ENCODE measurements at regions not wholly inside any gene's neighbourhood (a gene's known extent, or its start where the extent isn't known, plus 50 kb on each side); places are given as distances from the start of the nearest gene placed in this dataset.

GRCh38 chr9:27679338-27679737 lies 106.1 kb upstream of the C9orf72 start:
- H3K4me1 ChIP-seq (ENCODE audit: control insufficient read depth, insufficient read depth, low read length): no peaks in the 10 kb centered on the region
- SMC1A ChIA-PET (ENCODE audit: uncharacterized antibody, unreplicated experiment): interaction anchor here (1.2 to 1.3 kb wide), 2 partner anchors 10 to 12 kb away, joined by 3 to 4 read pairs; no protein-coding TSS in a partner anchor
- RAD21 ChIA-PET (ENCODE audit: unreplicated experiment): no interaction called here
- no peak overlapping the region for H3K4me3 ChIP-seq
- no peak overlapping the region for H3K9ac ChIP-seq (ENCODE audit: control insufficient read depth, insufficient read depth, low read length)
- no peak overlapping the region for H3K27ac ChIP-seq (ENCODE audit: control insufficient read depth, insufficient read depth)
- H2AFZ ChIP-seq (ENCODE audit: control insufficient read depth, low read depth, low read length): no peak overlapping the region
- DNase-seq (ENCODE audit: low read depth, low spot score) (no peak), FAIRE-seq (no peak), ATAC-seq (no peak)
- H4K20me1 ChIP-seq (ENCODE audit: control insufficient read depth, insufficient read depth): no peaks in the 10 kb centered on the region
- no peaks in the 10 kb centered on the region for H3K36me3 ChIP-seq (ENCODE audit: control insufficient read depth in 2 of 2, insufficient read depth in 2 of 2, low read length in 1 of 2)
- BruUV-seq (replicated peaks): no TSS peak
- no peaks in the 10 kb centered on the region for H3K79me2 ChIP-seq (ENCODE audit: control insufficient read depth, insufficient read depth, low read length)
- H3K4me2 ChIP-seq (ENCODE audit: control insufficient read depth, insufficient read depth): no peak overlapping the region
- 0% methylated on average over 2 of the region's 2 CpGs for WGBS (ENCODE audit: insufficient coverage, insufficient replicate concordance, low lambda C conversion rate, missing lambda C conversion rate)
- POLR2A ChIA-PET: interaction anchor here (0.6 to 0.7 kb wide), 5 partner anchors 20 to 1929 kb away, joined by 3 to 6 read pairs (median 4); no protein-coding TSS in a partner anchor
- TF ChIP-seq ZBTB11 (CRISPR knock-in tag; IDR thresholded peaks at IDR 0.05): no peak
- TF ChIP-seq STAT3 (IDR thresholded peaks at IDR 0.05; ENCODE audit: low read depth, low read length): no peak
- TF ChIP-seq TCF7 (IDR thresholded peaks at IDR 0.05; ENCODE audit: borderline replicate concordance): no peak
- no peak for TF ChIP-seq ETV6 (conservative IDR thresholded peaks at IDR 0.05 in 1 of 2, IDR thresholded peaks at IDR 0.05 in 1 of 2; ENCODE audit: borderline replicate concordance in 1 of 2, low read depth in 1 of 2)
- no peak for TF ChIP-seq IKZF1 (conservative IDR thresholded peaks at IDR 0.05)
- no peak for TF ChIP-seq SMAD5 (IDR thresholded peaks at IDR 0.05; ENCODE audit: low read depth)
- no peak for TF ChIP-seq POLR2AphosphoS2 (IDR thresholded peaks at IDR 0.05; ENCODE audit: low read depth, low read length)
- CTCF ChIA-PET: no interaction called here
- intact Hi-C loops (cut with micrococcal nuclease; ENCODE audit: unreplicated experiment): loop anchor here (1.0 kb wide), 1 partner anchor 21 kb away; no protein-coding TSS in a partner anchor
- in situ Hi-C loops (cut with MboI): no loop called here
- no peaks in the 10 kb centered on the region for H3K27me3 ChIP-seq (replicated peaks in 1 of 2; ENCODE audit: control insufficient read depth in 2 of 2, insufficient read depth in 2 of 2, low read length in 1 of 2)
- H3K9me3 ChIP-seq (replicated peaks; ENCODE audit: control insufficient read depth, insufficient read depth, low read length): no peaks in the 10 kb centered on the region
